Fibroblast of mammary gland (primary cell): ENCODE measurements at regions not wholly inside any gene's neighbourhood (a gene's known extent, or its start where the extent isn't known, plus 50 kb on each side); places are given as distances from the start of the nearest gene placed in this dataset.
"Not testable (repeated sequence)": the region's sequence is repeated elsewhere in the genome, so short reads cannot be mapped to it uniquely, and the experiment has no call there.

Experiments used
- DNase-seq: peaks from one replicate; pipeline ENCODE4 v3.0.0-alpha.2; 2010; ENCODE audit warnings: low read depth
- H3K4me3 ChIP-seq: 2 replicates; pipeline ENCODE4 v1.5.1; 2011; ENCODE audit warnings: low read depth, mild to moderate bottlenecking, low read length, moderate library complexity; ENCODE audit not compliant: control insufficient read depth
- CTCF ChIP-seq: conservative IDR thresholded peaks from 2 replicates; pipeline ENCODE4 v1.5.1; 2011; ENCODE audit warnings: low read depth, low read length, inconsistent platforms; ENCODE audit not compliant: control insufficient read depth, insufficient read depth

GRCh38 chr3:72081471-72082185, 296.7 kb upstream of the PROK2 start:
- H3K4me3 ChIP-seq: no peak overlapping the region
- no peak for TF ChIP-seq CTCF
- DNase-seq: no peak

- TF ChIP-seq CTCF: no peak
- no peak for DNase-seq
Measured at GRCh38 chr3:72080800-72081199, 295.9 kb upstream of the PROK2 start.

GRCh38 chr3:72080095-72080494, 295.1 kb upstream of the PROK2 start:
- no peak for TF ChIP-seq CTCF
- no peak overlapping the region for H3K4me3 ChIP-seq
- no peak for DNase-seq

More at GRCh38 chr3:72080800-72081199, 295.9 kb upstream of the PROK2 start:
- H3K4me3 ChIP-seq: no peak overlapping the region

GRCh38 chr3:72079369-72079872, 294.5 kb upstream of the PROK2 start:
- no peak for DNase-seq
- no peak overlapping the region for H3K4me3 ChIP-seq
- TF ChIP-seq CTCF: no peak

- no peak for TF ChIP-seq CTCF
- no peak for DNase-seq
- H3K4me3 ChIP-seq: no peak overlapping the region
Measured at GRCh38 chr3:72078676-72079368, 293.9 kb upstream of the PROK2 start.

GRCh38 chr3:72077473-72078259, 292.7 kb upstream of the PROK2 start:
- no peak for TF ChIP-seq CTCF
- no peak for DNase-seq
- H3K4me3 ChIP-seq: no peak overlapping the region

GRCh38 chr3:72075848-72076247, 290.9 kb upstream of the PROK2 start:
- not testable (repeated sequence) for H3K4me3 ChIP-seq, DNase-seq
